ENCODE measurements at regions not wholly inside any gene's neighbourhood (a gene's known extent, or its start where the extent isn't known, plus 50 kb on each side); places are given as distances from the start of the nearest gene placed in this dataset.

- TF ChIP-seq TEAD4 (IDR thresholded peaks at IDR 0.05; ENCODE audit: low read depth, low read length) (no peak), SP1 (IDR thresholded peaks at IDR 0.05; ENCODE audit: low read depth, low read length) (no peak), TAF1 (IDR thresholded peaks at IDR 0.05; ENCODE audit: low read depth, low read length) (no peak), CTCF (IDR thresholded peaks at IDR 0.05; ENCODE audit: control extremely low read depth in 1 of 3, insufficient read depth in 1 of 3, low read depth in 1 of 3, low read length in 3 of 3) (no peak), ATF2 (IDR thresholded peaks at IDR 0.05; ENCODE audit: low read length) (no peak), RFX5 (IDR thresholded peaks at IDR 0.05; ENCODE audit: borderline replicate concordance, low read depth, low read length) (no peak), EZH2 (IDR thresholded peaks at IDR 0.05; ENCODE audit: low read depth, low read length, severe bottlenecking) (no peak), CHD2 (IDR thresholded peaks at IDR 0.05; ENCODE audit: low read length) (no peak), CTBP2 (IDR thresholded peaks at IDR 0.05; ENCODE audit: borderline replicate concordance, insufficient read depth, insufficient read length, low read length) (no peak), POLR2AphosphoS5 (IDR thresholded peaks at IDR 0.05; ENCODE audit: low read depth, low read length) (no peak), SUZ12 (IDR thresholded peaks at IDR 0.05; ENCODE audit: low read length) (no peak)
Observed at GRCh38 chr6:149138089-149138488, 179.4 kb upstream of the TAB2 start.

All from H1 (cell line).